GM04503 (cell line): ENCODE measurements at regions not wholly inside any gene's neighbourhood (a gene's known extent, or its start where the extent isn't known, plus 50 kb on each side); places are given as distances from the start of the nearest gene placed in this dataset.
"Not testable (repeated sequence)": the region's sequence is repeated elsewhere in the genome, so short reads cannot be mapped to it uniquely, and the experiment has no call there.

Experiments used
- DNase-seq: peaks from one replicate; pipeline ENCODE4 v3.0.0-alpha.2; 2012; ENCODE audit warnings: low read depth

DNA sequence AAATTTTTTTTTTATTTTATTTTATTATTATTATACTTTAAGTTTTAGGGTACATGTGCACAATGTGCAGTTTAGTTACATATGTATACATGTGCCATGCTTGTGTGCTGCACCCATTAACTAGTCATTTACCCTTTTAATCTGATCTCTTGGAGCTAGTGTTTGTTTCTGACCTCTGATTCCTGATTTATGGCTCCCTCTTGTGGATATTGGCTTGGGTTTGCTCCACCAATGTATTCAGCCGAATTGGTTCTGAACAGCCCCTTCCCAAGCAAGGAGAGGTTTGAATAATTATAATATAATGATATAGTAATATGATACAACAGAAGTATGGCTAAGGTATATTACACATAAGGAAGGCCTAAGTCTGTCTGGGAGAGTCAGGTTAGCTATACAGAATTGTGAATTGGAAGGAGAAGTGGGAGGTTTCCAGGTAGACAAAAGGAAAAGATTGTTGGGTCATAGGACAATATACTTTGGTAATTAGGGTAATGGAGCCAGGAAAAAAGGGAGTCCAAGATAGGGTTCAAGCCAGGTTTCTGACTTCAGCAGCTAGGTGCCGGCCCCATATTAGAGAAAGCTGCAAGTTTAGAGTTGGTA, 53.1 kb upstream of the HMCN1 start:
- no peak for DNase-seq

GRCh38 chr1:185680453-185680852, 53.7 kb upstream of the HMCN1 start:
- DNase-seq = no peak

DNA sequence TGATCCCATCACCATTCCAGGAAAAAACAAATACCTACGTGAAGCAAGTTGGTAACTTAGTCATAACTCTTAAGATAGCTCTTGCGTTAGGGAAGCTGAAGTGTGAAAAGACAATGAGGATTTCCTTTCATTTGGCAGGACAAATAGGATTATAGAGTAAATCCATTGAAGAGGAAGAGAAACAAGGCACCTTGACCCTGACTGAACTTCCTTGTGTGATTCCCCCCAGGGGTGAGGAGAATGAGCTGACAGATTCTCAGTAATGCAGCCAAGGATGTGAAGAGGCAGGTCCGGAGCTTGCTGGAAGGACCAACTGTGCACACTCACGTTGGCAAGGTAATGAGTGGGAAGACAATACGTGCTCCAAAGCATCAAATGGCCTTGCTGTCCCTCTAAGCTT, 55.0 kb upstream of the HMCN1 start:
- no peak for DNase-seq

DNA sequence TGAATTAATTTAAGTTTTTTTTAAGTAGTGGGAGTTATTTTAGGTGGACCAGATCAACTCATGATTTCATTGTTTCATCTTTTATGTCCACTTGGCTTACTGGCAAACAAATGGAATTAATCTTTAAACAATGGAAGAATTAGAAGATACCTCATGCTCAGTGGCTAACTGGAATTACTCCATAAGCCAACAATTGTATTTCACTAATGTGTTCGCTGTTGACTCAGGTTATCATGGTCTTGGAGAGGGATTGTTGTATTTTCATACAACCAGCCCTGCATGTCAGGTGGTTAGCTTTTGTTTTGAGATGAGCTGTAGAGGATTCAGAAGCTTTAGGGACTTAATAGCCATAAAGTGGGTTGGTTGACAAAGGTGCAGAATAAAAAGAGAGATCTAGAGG, 57.2 kb upstream of the HMCN1 start:
- DNase-seq = no peak

DNA sequence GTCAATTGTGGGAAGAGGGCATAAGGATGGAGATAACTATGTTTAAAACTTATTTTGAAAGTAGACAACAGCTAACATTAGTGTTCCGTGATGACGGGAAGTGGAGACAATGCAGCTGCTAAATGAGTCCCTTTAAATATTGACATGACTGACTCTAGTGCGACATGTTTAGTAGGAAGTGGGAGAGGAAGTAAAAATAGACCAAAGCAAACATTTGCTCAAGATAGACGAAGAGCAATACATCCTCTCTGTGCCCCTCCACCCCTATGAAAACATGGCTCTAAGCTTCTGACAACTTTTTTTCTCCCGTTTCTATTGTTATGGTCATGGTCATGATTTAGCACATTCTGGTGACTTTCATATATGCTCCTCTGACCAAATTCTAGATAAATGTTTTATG, 60.0 kb upstream of the HMCN1 start:
- no peak for DNase-seq

GRCh38 chr1:185672719-185673360, 61.4 kb upstream of the HMCN1 start:
- no peak for DNase-seq

DNA sequence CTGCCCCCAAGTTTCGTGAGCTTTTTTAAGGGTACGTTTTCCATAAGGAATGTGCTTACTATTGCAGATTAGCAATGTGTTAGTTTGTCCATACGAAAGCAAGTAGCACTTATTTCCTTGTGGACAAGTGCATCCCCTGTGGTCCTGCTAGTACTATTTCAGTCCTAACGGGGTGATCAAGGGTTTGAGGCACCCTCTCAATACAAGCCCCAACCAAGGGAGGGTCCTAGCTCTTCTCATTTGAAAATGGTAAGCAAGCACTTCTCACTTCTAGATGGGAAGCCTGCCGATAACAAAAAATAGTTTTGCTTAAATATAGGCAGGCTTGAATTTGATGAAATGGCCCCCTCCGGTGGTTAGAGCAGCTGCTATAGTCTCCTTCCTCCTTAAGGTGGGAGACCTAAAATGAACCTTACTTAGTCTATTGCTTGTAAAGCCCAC, 64.0 kb upstream of the HMCN1 start:
- no peak for DNase-seq

DNA sequence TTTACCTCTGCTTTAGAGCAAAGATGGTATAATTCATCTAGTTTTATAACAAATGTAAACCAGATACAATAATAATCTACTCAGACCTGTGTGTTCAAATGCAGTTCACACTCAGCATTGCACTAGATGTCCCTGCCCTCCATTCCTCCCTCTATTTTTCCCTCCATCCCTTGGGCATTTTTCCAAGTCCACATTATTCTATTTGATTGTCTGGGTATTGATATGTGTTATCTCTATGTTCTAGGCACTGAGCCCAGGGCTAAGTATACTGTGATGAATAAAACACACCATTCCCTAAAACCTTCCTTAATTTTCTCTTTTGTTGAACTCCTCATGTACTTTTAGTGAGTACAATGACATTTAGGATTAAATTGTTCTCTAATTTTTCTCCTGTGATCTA, 66.2 kb upstream of the HMCN1 start:
- no peak for DNase-seq

- no peak for DNase-seq
These were observed 67.6 kb upstream of the HMCN1 start for GRCh38 chr1:185666582-185666981.

GRCh38 chr1:185663771-185664296, 70.4 kb upstream of the HMCN1 start:
- no peak for DNase-seq

GRCh38 chr1:185663332-185663731, 70.9 kb upstream of the HMCN1 start:
- DNase-seq = no peak

DNA sequence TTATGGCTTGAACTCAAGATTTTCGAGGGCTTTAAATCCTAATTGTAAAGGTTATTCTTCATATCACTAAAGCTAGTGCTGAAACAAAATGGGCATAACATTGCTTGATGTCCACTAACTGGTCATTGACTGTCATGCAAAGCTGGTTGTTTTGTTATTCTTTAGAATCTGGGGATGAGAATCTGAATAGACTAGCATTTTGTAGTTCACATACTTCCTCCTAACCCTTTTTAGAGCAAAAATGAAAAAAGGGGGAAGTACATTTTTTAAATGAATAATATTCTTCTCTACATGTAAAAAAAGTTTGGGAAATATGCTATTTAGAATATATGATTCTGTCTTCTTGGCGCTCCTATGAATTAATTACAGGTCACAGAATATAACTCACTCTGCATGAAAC, 72.2 kb upstream of the HMCN1 start:
- DNase-seq = no peak

DNA sequence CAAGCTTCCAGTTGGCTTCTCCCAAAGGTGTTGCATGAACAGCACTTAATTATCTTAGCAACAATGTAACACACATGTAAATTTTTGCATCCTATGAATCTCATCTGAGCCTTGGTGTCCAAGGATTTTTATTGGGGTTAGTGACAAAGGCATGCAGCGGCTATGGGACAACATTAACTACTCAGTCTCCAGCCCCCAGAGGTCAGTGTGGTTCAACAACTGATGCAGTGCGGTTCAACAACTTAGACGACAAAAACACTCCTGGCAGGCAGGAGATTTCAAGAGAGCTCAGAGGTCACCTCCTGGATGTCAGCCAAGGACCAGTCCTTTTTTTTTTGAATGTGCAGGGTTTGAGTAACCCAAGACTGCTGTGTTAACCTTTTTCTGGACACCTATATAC, 77.5 kb upstream of the HMCN1 start:
- DNase-seq = no peak

- DNase-seq = no peak
These were observed 79.3 kb upstream of the HMCN1 start for GRCh38 chr1:185654952-185655314.

DNA sequence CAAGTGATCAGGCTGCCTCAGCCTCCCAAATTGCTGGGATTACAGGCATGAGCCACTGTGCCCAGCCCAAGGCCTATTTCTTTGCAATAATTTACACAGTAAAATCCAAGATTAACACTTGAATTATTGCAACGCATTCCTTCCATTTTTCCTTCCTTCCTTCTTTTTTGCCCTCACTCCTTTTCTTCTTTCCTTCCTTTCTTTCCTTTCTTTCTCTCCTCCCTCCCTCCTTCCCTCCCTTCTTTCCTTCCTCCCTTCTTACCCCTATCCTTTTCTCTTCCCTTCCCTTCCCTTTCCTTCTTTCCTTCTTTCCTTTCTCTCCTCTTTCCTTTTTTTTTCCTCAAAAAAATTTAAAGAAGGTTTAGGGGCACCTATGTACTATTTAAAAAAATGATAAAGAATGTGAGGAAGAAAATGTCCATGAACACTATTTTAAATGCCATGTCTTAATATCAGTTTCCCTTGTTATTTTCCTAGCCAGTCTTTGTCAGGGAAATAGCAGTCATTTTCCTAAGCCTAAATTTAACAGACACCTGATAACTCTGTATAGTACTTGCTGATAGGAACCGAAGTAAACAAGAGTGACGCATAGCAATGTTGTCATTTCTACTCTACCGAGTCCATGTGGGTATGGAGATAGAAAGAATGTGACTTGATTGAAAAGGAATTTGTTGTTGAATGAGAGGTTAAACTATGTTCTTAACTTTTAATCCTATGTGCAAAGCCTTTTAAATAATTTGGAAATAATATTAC, 79.8 kb upstream of the HMCN1 start:
- no peak for DNase-seq

DNA sequence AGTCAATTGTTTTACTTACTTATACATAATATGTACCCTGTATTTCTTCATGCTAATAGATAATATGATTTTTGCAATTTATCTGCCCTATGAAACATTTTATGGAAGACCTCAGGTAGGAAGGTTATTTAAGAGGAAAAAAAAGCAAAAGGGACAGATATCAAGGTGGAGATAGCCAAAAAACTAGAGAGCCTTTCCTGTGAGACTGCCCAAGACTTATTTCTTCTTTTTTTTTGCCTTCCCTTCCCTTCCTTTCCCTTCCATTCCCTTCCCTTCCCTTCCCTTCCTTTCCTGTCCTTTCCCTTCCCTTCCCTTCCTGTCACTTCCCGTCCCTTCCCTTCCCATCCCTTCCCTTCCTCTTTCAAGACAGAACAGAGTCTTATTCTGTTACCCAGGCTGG, 80.6 kb upstream of the HMCN1 start:
- no peak for DNase-seq

DNA sequence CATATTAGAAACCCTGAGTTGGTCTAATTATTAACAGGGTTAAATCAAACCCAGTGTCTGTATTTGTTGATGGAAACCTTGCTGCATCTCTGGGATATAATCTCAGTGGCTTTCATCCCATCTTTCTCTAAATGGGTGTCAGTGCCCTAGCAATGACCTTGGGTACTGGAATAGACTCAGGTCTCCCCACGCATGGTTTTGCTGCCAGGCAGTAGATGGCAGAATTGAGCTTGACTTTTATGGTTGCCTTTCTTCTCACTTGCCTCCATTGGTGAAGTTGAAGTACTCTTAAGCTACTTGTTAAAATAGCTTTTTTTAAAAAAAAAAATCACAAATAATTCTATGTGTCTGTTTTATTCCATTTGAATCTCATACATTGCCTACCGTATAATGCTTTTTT, 81.8 kb upstream of the HMCN1 start:
- DNase-seq = no peak

- no peak for DNase-seq
These were observed 83.5 kb upstream of the HMCN1 start for GRCh38 chr1:185650602-185651230.

DNA sequence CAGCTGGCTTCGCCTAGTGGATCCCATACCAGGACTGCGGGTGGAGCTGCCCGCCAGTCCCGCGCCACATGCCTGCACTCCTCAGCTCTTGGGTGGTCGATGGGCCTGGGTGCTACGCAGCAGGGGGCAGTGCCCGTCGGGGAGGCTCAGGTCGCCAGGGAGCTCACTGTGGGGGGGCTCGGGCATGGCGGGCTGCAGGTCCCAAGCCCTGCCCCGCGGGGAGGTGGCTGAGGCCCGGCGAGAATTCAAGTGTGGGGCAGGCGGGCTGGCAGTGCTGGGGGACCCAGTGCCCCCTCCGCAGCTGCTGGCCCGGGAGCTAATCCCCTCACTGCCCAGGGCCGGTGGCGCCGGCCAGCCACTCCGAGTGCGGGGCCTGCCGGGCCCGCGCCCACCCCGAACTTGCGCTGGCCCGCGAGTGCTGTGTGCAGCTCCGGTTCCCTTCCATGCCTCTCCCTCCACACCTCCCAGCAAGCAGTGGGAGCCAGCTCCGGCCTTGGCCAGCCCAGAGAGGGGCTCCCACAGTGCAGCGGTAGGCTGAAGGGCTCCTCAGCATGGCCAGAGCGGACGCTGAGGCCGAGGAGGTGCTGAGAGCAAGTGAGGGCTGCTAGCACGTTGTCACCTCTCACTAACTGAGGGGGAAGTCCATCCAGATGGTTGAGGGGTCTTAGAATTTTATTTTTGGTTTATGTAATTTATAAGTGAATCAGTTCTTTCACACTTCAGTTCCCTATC, 85.2 kb upstream of the HMCN1 start:
- DNase-seq = no peak

DNA sequence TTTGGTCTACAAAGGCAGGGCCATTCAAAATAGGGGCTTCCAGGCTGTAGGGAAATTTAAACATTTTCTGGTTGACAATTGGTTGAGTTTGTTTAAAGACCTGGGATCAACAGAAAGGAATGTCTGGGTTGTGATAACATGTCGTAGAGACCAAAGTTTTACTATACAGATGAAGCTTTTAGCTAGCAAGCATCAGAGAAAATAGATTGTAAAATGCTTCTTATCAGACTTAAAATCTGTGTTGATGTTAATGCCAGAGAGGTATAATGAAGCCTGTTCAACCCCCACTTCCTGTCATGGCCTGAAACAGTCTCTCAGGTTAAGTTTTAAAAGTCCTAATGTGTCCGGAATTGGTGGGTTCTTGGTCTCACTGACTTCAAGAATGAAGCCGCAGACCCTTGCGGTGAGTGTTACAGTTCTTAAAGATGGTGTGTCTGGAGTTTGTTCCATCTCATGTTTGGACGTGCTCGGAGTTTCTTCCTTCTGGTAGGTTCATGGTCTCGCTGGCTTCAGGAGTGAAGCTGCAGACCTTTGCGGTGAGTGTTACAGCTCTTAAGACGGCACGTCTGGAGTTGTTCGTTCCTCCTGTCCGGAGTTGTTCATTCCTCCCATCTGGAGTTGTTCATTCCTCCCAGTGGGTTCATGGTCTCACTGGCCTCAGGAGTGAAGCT, 86.5 kb upstream of the HMCN1 start:
- not testable (repeated sequence) for DNase-seq

DNA sequence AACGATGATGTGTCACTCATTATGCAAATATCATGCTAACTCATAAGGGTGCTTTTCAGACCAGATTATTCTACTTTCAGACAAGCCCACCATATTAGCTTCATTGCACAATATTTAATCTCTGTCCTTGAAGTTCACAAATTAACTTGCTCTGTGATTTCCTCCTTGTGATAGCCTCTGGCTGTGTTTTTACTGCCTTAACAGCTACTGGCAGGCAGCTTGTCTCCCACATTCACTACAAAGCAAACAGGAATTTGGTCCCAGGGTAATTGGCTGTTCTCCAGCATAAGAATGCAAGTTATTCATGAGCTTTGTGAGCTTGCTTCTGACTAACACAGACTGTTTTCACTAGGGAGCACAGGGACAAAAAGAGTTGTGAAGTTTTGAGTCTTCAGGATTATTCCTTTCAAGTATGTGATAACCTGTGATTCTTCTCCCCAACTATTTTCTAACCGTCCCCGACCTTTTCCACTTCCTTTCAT, 87.9 kb upstream of the HMCN1 start:
- peak; percentile 99 for DNase-seq
